WI38 (cell line): ENCODE measurements at regions not wholly inside any gene's neighbourhood (a gene's known extent, or its start where the extent isn't known, plus 50 kb on each side); places are given as distances from the start of the nearest gene placed in this dataset.

Source experiments
- H3K4me3 ChIP-seq: 2 replicates; pipeline ENCODE4 v1.5.1; 2011; ENCODE audit warnings: low read depth, mild to moderate bottlenecking, control low read depth, low read length
- TF ChIP-seq, protein P1 (sequence below): IDR thresholded peaks from 2 replicates; pipeline ENCODE4 v1.5.1; 2012; ENCODE audit warnings: low read depth, mild to moderate bottlenecking, control low read depth, low read length

DNA sequence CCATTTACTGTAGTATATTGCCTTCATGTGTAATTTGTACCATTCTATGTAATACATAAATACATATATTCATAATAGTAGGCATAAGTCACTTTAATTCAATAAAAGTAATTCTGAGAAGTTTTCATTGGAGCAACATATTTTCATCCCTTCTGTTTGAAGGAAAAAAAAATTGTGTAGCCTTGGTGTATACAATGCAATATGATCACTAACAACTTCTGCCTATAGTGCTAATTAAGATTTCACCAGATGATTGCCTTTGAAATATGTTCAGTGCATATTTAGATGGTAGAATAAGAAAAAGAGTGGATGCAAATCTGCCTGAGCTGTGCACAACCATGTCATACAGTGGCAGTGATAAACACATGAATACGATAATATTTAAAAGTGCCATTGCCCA lies 996.8 kb downstream of the EFNA5 start:
- no peak overlapping the region for H3K4me3 ChIP-seq
- TF ChIP-seq, protein P1, sequence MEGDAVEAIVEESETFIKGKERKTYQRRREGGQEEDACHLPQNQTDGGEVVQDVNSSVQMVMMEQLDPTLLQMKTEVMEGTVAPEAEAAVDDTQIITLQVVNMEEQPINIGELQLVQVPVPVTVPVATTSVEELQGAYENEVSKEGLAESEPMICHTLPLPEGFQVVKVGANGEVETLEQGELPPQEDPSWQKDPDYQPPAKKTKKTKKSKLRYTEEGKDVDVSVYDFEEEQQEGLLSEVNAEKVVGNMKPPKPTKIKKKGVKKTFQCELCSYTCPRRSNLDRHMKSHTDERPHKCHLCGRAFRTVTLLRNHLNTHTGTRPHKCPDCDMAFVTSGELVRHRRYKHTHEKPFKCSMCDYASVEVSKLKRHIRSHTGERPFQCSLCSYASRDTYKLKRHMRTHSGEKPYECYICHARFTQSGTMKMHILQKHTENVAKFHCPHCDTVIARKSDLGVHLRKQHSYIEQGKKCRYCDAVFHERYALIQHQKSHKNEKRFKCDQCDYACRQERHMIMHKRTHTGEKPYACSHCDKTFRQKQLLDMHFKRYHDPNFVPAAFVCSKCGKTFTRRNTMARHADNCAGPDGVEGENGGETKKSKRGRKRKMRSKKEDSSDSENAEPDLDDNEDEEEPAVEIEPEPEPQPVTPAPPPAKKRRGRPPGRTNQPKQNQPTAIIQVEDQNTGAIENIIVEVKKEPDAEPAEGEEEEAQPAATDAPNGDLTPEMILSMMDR, result no peak

DNA sequence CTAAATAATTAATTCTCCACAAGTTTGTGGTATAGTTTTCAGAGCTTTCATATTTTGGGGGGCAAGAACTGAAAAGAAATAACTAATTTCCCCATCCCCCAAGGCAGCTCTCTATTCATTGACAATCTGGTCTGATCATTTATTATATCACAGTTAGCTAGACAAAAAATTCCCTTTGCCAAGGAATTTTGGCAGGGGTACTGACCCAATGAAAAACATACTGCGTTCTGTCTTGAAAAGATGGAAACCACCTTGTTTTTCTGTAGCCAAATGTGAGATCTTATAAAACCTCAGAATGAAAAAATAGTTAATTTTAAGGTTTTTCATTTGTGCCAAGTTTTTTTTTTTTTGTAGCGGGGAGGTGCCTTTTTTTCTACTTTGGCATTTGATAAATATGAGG lies 1008.9 kb downstream of the EFNA5 start:
- no peak overlapping the region for H3K4me3 ChIP-seq

DNA sequence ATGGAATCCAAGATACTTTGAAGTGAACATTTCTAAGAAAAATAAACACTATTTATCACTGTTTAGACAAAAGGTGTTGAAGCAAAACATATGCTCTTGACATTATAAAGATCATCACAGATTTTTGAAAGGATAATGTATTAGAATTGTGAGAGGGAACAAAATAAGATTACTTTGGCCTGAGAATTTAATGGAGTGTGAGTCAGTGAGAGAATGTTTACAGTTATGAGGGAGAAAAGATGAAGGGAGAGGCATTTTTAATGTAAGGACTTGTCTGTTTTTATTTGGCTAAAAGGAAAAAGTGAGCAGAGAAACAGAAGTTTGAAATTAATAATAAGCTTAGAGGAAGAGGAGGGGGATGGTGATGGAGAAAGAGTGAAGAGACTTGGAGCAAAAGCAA lies 1010.1 kb downstream of the EFNA5 start:
- H3K4me3 ChIP-seq, result no peak overlapping the region
- TF ChIP-seq, protein P1, result no peak

More for the DNA sequence above, 1008.9 kb downstream of the EFNA5 start:
- TF ChIP-seq, protein P1, result no peak

DNA sequence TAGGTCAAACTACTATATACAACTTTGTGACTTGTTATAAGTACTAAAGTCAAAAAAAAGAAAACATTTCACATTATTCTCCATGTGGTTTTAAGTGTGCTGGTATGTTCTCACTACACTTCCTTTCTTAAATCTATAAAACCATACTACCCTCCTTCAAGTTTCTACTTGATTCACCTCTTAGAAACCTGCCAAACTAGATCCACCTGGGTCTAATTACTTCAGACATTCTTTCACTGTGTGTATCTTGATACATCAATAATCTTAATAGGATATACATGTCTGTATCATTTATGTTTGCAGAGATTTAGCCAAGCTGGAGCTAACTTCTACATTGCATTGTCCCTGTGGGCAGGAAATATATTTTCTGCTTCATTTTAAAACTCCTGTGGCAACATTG lies 1012.6 kb downstream of the EFNA5 start:
- H3K4me3 ChIP-seq, result no peak overlapping the region
- TF ChIP-seq, protein P1, result no peak

DNA sequence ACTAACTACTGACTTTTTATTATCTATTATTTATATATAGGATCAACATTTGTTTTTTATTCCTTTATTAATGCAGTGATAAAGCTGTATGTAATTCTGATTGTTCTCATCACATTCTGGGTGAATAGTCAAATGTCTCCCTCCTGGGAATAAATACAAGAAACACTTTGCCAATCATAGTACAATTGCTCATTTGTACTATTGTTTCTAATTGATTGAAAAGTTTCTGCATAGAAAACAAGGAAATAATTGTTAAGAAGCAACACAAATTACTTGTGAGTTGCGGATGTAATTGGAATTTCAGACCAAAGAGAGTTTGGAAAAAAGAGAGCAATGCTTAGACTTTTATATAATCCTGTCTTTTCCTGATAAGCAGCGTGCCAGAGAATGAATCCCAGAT lies 1013.9 kb downstream of the EFNA5 start:
- TF ChIP-seq, protein P1, result no peak
- no peak overlapping the region for H3K4me3 ChIP-seq

DNA sequence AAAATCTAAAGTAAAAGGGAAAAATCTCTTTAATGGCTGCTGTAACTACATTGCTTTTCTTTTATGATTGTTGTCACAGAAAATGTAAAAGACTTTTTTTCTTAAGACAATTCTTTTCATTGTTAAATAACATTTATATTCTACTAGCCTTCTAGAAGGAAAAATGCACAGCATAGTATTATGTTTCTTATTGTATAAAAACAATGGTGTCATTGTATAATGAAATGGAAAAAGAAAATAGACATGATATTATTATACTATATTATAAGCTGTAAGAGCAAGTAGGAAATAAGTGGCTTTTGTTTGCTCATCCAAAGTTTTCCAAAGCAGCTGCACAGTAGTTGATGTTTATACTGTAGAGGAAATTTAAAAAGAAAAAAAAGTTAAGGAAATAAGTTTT lies 1021.7 kb downstream of the EFNA5 start:
- no peak overlapping the region for H3K4me3 ChIP-seq
- TF ChIP-seq, protein P1, result no peak

DNA sequence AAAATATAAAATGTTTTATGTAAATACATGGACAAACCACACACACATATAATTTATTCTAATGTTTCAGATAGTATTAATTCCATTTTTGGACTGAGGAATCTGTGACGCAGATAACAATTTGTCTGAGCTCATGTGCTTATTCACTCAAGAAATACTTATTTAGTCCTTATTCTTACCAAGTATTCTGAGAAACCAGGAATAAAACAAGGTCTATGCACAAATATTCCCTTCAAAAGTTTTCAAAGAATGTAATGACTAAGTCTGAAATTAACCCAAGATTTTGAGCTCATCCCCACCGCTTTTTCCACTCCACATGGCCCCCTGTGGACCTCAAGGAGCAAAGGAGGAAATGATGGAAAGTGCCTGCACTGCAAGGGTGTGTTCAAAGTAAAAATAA lies 1022.3 kb downstream of the EFNA5 start:
- TF ChIP-seq, protein P1, result no peak
- no peak overlapping the region for H3K4me3 ChIP-seq
